Loucy (cell line): ENCODE measurements at regions not wholly inside any gene's neighbourhood (a gene's known extent, or its start where the extent isn't known, plus 50 kb on each side); places are given as distances from the start of the nearest gene placed in this dataset.

Experiments
- H2AFZ ChIP-seq: fragments of 200-600 bp; sonication (generic); 2 replicates; pipeline ENCODE4 v1.6.0; 2016; ENCODE audit warnings: antibody characterized with exemption, mild to moderate bottlenecking, low read length, moderate library complexity
- H3F3A ChIP-seq: fragments of 200-600 bp; 2 replicates; pipeline ENCODE4 v1.6.0; 2016; ENCODE audit warnings: antibody characterized with exemption, low read depth, mild to moderate bottlenecking
- H3K27me3 ChIP-seq: fragments of 200-600 bp; sonication (generic); 2 replicates; pipeline ENCODE4 v1.6.1; 2014; ENCODE audit warnings: low read length, mild to moderate bottlenecking; ENCODE audit not compliant: insufficient read depth, poor library complexity, severe bottlenecking
- H3K36me3 ChIP-seq: fragments of 200-600 bp; sonication (generic); 2 replicates; pipeline ENCODE4 v1.6.1; 2016; ENCODE audit warnings: low read length; ENCODE audit not compliant: insufficient read depth
- H3K4me1 ChIP-seq: fragments of 200-600 bp; sonication (generic); 2 replicates; pipeline ENCODE4 v1.5.1; 2014; ENCODE audit warnings: low read length, mild to moderate bottlenecking; ENCODE audit not compliant: insufficient read depth, poor library complexity, severe bottlenecking
- H3K4me2 ChIP-seq: fragments of 200-600 bp; sonication (generic); 2 replicates; pipeline ENCODE4 v1.6.0; 2014; ENCODE audit warnings: antibody characterized with exemption, low read length, low read depth, mild to moderate bottlenecking; ENCODE audit not compliant: poor library complexity, severe bottlenecking
- H3K4me3 ChIP-seq: fragments of 200-600 bp; sonication (generic); 2 replicates; pipeline ENCODE4 v1.5.1; 2014; ENCODE audit warnings: low read length, mild to moderate bottlenecking, mixed read lengths; ENCODE audit not compliant: poor library complexity, severe bottlenecking
- H3K79me2 ChIP-seq: fragments of 200-600 bp; sonication (generic); 2 replicates; pipeline ENCODE4 v1.6.1; 2014; ENCODE audit warnings: low read length; ENCODE audit not compliant: insufficient read depth
- H3K9ac ChIP-seq: fragments of 200-600 bp; sonication (generic); 2 replicates; pipeline ENCODE4 v1.6.0; 2014; ENCODE audit warnings: mild to moderate bottlenecking, low read depth, low read length, moderate library complexity; ENCODE audit not compliant: poor library complexity, severe bottlenecking
- H3K9me2 ChIP-seq: fragments of 200-600 bp; sonication (generic); replicated peaks from 2 replicates; pipeline ENCODE4 v1.6.1; 2016; ENCODE audit warnings: low read depth, low read length, mixed read lengths
- H3K9me3 ChIP-seq: fragments of 200-600 bp; sonication (generic); 2 replicates; pipeline ENCODE4 v1.6.1; 2014; ENCODE audit warnings: mild to moderate bottlenecking, antibody characterized with exemption, low read length, low read depth; ENCODE audit not compliant: insufficient read depth
- H4K20me1 ChIP-seq: fragments of 200-600 bp; sonication (generic); 2 replicates; pipeline ENCODE4 v1.6.0; 2014; ENCODE audit warnings: antibody characterized with exemption, low read length, mild to moderate bottlenecking; ENCODE audit not compliant: insufficient read depth, poor library complexity, severe bottlenecking
- EZH2phosphoT487 ChIP-seq: fragments of 200-600 bp; IDR thresholded peaks from 2 replicates; pipeline ENCODE4 v1.6.1; 2018; ENCODE audit warnings: antibody characterized with exemption, mild to moderate bottlenecking, moderate library complexity, borderline replicate concordance
- TF ChIP-seq, protein P1 (sequence below): fragments of 200-600 bp; sonication (generic); conservative IDR thresholded peaks from 2 replicates; pipeline ENCODE4 v1.5.1; 2014; ENCODE audit warnings: mild to moderate bottlenecking, antibody characterized with exemption, low read length

DNA sequence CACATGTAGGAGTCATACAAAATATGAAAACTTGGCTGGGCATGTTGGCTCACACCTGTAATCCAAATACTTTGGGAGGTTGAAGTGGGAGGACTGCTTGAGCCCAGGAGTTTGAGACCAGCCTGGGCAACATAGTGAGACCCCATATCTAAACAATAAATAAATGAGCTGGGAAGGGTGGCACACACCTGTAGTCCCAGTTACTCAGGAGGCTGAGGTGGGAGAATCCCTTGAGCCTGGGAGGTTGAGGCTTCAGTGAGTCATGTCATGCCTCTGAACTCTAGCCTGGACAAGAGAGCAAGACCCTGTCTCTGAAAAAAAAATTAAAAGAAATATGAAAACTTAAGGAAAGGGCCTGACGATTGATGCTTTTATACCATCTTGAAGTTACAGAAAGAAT is 112.4 kb upstream of the RAI14 start:
- Histone ChIP-seq H3K4me1 (no peaks in the 10 kb centered on the region), H3F3A (no peaks in the 10 kb centered on the region), H3K4me2 (no peak overlapping the region), H3K36me3 (no peaks in the 10 kb centered on the region), H4K20me1 (no peaks in the 10 kb centered on the region), H3K79me2 (no peaks in the 10 kb centered on the region), H3K27me3 (no peaks in the 10 kb centered on the region), H3K9me2 (no peaks in the 10 kb centered on the region), H3K9ac (no peak overlapping the region), H3K9me3 (peaks cover 14% of the 10 kb centered on the region; the same call in 1 of the 2 replicates), H2AFZ (no peak overlapping the region), H3K4me3 (no peak overlapping the region)
- TF ChIP-seq EZH2phosphoT487: no peak
- TF ChIP-seq, protein P1, sequence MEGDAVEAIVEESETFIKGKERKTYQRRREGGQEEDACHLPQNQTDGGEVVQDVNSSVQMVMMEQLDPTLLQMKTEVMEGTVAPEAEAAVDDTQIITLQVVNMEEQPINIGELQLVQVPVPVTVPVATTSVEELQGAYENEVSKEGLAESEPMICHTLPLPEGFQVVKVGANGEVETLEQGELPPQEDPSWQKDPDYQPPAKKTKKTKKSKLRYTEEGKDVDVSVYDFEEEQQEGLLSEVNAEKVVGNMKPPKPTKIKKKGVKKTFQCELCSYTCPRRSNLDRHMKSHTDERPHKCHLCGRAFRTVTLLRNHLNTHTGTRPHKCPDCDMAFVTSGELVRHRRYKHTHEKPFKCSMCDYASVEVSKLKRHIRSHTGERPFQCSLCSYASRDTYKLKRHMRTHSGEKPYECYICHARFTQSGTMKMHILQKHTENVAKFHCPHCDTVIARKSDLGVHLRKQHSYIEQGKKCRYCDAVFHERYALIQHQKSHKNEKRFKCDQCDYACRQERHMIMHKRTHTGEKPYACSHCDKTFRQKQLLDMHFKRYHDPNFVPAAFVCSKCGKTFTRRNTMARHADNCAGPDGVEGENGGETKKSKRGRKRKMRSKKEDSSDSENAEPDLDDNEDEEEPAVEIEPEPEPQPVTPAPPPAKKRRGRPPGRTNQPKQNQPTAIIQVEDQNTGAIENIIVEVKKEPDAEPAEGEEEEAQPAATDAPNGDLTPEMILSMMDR: no peak

DNA sequence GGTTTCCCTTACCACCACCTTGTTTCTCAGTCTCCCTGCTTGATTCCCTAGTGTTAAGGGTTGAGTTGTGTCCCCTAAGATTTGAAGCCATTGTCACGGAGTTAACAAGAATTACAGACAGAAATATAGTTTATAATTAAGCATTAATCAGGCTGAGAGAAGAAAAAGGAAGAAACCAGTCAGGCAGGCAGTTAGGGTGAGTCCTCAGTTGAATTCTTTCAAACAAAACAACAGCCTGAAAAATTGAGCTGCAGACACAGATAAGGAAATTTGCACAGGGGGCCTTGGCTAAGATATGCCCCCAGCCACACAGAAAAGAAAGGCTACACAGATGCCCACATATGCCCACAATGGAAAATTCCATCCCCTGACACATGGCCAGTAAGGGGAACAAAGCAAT is 111.7 kb upstream of the RAI14 start:
- Histone ChIP-seq H3F3A (no peaks in the 10 kb centered on the region), H3K9ac (no peak overlapping the region), H3K36me3 (no peaks in the 10 kb centered on the region), H3K27me3 (no peaks in the 10 kb centered on the region), H3K9me2 (no peaks in the 10 kb centered on the region), H3K9me3 (peaks cover 14% of the 10 kb centered on the region; the same call in 1 of the 2 replicates), H3K4me3 (no peak overlapping the region), H3K4me1 (no peaks in the 10 kb centered on the region), H2AFZ (no peak overlapping the region), H4K20me1 (no peaks in the 10 kb centered on the region), H3K79me2 (no peaks in the 10 kb centered on the region), H3K4me2 (no peak overlapping the region)
- TF ChIP-seq EZH2phosphoT487: no peak
- TF ChIP-seq, protein P1: no peak

DNA sequence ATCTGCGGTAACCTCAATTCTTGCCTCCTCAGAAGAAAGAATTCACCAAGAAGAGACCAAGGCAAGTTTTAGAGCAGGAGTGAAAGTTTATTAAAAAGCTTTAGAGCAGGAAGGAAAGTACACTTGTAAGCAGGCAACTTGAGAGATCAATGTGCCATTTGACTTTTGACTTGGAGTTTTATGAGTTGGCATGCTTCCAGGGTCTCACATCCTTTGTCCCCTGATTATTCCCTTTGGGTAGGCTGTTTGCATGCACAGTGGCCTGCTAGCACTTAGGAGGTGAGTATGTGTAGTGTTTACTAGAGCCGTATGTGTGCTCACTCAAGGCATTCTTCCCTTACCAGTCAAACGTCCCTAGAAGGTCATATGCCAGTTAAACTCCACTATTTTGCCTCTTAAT is 111.0 kb upstream of the RAI14 start:
- Histone ChIP-seq H3K4me3 (no peak overlapping the region), H3K4me1 (no peaks in the 10 kb centered on the region), H3K9ac (no peak overlapping the region), H3K36me3 (no peaks in the 10 kb centered on the region), H3K27me3 (no peaks in the 10 kb centered on the region), H2AFZ (no peak overlapping the region), H3K9me3 (peaks cover 14% of the 10 kb centered on the region; the same call in 1 of the 2 replicates), H3K9me2 (no peaks in the 10 kb centered on the region), H3K79me2 (no peaks in the 10 kb centered on the region), H3K4me2 (no peak overlapping the region), H3F3A (no peaks in the 10 kb centered on the region), H4K20me1 (no peaks in the 10 kb centered on the region)
- no peak for TF ChIP-seq EZH2phosphoT487
- TF ChIP-seq, protein P1: no peak
